ENCODE measurements at regions not wholly inside any gene's neighbourhood (a gene's known extent, or its start where the extent isn't known, plus 50 kb on each side); places are given as distances from the start of the nearest gene placed in this dataset.
"Not testable (repeated sequence)": the region's sequence is repeated elsewhere in the genome, so short reads cannot be mapped to it uniquely, and the experiment has no call there.

- DNase-seq = no peak
Observed at GRCh38 chr1:118563981-118564951, 379.2 kb upstream of the SPAG17 start.

DNA sequence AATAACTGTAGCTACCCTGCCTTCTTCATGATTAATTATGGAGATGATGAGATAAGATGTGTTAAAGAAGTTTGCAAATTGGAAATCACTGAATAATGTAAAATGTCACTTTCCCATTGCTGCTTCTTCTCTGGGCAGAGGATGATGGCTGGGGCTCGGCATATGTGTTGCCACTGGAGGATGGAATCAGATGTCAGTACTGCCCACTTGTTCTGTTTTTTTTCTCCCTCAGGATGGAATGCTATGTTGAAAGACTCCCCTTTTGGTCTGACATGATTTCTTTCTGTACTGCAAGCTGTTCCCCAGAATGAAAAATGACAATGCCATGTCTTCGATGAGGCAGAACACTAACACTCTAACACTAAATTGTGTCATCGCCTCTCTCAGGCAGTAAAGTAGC lies 373.9 kb upstream of the SPAG17 start:
- no peak for DNase-seq

DNA sequence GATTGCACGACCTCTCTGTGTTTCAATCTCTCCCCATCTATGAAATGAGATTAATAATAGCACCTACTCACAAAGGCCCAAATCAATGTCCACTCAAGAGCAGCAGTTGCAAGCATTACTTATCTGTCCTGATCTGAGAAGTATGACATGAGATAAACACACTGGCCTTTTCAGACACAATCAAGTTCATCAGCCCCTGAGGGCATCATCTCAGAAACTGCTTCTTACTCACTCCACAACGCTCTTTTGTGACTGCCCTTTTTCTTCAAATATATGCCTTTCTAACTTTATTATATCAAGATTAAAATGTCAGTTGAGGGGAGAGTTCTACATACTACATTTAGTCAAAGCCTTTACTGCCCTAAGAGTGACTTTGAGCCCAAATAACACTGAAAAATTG lies 371.9 kb upstream of the SPAG17 start:
- peak; percentile 9 for DNase-seq

- DNase-seq = no peak
Observed at GRCh38 chr1:118555638-118556037, 370.6 kb upstream of the SPAG17 start.

DNA sequence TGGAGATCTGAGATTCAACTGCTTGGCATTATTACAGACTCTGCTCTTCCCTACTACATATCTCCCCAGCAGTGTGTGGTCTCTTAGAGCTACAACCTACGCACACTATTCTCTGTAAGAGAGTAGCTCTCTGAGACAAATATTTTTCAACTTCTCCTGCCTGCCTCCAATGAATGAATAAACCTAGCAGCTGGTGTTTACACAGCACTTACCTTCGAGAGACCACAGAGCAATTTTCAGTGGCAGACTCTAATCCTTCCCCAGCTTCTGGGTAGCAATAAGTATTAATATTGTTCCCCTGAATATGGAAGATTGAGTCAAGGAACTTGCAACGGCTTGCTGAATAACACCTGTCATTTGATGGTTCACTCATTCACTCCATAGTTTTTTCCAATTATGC lies 350.9 kb upstream of the SPAG17 start:
- DNase-seq = peak; percentile 5

DNA sequence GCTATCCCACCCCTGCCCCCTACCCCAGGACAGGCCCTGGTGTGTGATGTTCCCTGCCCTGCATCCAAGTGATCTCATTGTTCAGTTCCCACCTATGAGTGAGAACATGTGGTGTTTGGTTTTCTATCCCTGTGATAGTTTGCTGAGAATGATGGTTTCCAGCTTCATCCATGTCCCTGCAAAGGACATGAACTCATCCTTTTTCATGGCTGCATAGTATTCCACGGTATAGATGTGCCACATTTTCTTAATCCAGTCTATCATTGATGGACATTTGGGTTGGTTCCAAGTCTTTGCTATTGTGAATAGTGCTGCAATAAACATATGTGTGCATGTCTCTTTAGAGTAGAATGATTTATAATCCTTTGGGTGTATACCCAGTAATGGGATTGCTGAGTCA lies 326.9 kb upstream of the SPAG17 start:
- not testable (repeated sequence) for DNase-seq

DNA sequence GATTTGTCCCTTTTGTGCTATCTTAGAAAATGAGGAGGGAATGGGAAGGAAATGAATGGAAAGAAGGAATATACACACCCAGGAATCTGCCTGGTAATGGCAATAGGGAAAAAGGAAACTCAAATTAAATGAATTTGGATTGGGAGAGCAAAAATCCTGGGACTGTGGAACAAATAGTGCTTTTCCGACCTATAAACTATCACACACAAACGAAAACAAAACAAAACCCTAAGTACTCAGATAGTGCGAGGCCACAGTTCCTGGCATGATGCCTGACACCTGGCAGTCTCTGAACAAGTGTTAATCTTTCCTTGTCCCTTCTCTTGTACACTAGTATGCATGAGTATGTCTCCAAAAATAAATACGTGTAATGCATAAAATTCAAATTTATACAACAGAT lies 319.8 kb upstream of the SPAG17 start:
- DNase-seq = no peak

DNA sequence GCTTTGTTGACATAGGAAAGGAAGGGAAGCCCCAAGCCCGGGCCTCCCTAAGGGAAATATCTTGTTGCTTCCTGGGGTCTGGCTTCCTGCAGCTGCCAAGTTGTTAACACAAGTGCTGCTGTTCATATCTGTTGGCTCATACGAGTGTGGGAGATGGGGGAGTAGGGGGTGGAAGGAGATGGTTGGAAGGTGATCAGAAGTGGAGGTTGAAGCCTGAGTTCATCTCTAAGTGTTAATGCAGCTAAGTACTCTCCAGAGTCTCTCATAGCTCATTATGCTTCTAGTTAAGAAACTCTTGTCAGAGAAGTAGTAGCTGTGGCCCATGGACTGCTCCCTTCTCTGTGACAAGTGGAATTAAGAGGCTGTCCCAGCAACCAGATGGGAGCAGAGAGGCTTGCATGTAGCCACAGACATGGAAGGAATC lies 319.2 kb upstream of the SPAG17 start:
- DNase-seq = no peak

- DNase-seq = no peak
Observed at GRCh38 chr1:118503752-118504151, 318.7 kb upstream of the SPAG17 start.

DNA sequence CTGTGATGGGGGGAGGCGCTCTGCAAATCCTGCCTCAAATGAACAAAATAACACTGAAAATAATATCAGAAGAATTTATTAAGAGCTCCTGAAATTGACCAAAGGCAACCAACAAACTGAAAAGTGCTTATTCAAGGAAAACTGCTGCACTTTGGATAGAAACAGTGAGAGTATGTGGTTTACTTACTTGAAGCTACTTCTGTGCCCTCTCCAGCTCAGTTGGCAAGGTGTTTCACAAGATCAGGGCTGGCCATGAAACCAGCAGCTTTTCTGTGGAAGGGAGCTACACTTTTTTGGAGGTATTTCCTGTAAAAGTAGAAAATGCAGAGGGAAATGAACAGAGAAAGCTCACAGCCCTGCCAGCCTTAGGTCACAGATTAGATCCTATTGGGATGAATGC lies 310.0 kb upstream of the SPAG17 start:
- DNase-seq = no peak

- DNase-seq = no peak
Observed at GRCh38 chr1:118488787-118489186, 303.8 kb upstream of the SPAG17 start.

DNA sequence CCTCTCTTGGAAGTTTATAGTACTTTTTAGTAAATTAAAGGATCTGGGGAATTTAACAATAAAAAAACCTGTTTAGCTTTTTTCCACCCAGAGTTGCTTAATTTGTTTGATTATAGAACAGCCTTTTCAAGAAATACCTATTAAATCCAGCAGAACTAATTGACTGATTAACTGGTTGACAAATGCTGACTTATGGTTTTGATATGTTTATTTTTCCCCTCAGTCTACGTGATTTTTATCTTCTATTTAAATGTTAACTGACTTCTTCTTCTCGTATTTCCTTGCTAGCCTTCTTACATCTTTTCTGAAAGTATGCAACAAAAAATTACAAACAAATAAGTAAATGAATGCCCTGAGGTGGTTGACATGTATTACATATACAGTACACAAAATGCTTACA lies 302.9 kb upstream of the SPAG17 start:
- DNase-seq = no peak

- no peak for DNase-seq
Observed at GRCh38 chr1:118487091-118487490, 302.1 kb upstream of the SPAG17 start.

GRCh38 chr1:118486199-118486598 lies 301.2 kb upstream of the SPAG17 start:
- DNase-seq = peak; percentile 11

DNA sequence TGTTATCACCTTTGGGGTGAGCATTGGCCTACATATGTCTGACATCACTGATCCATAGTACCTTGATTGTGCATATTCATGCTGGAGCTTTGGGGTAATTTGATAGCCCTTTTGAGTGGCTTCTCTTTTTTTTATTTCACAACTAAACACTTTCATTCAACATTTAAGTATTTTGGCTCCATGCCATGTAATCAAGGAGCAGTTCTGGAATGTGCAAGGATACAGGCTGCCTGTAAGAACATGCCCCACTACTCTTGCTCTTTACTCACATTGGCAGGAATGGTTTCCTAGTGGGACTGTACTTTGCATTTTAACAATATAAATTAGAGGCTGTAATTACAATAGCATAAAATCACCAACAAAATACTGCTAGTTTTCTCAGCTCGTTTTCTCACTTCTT lies 300.7 kb upstream of the SPAG17 start:
- DNase-seq = no peak

DNA sequence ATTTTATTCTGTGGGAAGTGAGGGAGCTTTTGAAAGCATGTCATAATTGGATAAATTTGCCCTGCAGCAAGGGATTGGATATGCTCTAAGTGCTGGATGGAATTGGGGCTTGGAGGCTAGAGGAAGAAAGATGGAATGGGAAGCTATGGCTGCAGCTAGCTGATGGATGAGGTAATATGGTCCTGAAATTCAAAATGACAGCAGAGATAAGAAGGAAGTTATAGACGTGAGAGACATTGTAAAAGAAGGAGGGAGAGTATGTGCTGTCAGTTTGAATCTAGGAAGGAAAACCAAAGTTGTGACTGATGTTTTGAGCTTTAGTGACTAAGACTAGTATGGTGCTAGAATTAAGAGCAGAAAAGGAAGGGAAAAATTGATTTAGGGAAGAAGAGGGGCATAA lies 299.9 kb upstream of the SPAG17 start:
- no peak for DNase-seq

GRCh38 chr1:118483245-118484006 lies 298.4 kb upstream of the SPAG17 start:
- DNase-seq = no peak

GRCh38 chr1:118481126-118481525 lies 296.1 kb upstream of the SPAG17 start:
- no peak for DNase-seq

DNA sequence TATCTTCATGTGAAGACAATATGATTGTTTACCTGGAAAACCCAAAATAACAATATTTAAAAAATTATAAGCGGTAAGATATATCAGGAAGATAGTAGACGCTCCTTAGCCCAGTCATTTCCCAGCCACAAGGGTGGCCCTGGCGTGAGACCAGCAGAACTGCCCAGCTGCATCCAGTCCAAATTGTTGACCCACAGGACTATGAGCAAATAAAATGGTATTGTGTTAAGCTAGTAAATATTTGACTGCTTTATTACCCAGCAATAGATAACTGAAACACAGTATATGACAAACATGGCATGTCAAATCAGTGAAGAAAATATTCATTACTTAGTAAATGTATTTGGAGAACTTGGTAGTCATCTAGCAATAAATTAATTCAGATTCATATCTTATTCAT lies 294.3 kb upstream of the SPAG17 start:
- peak; percentile 63 for DNase-seq

- DNase-seq = no peak
Observed at GRCh38 chr1:118473825-118474224, 288.8 kb upstream of the SPAG17 start.

GRCh38 chr1:118464460-118464859 lies 279.4 kb upstream of the SPAG17 start:
- not testable (repeated sequence) for DNase-seq

DNA sequence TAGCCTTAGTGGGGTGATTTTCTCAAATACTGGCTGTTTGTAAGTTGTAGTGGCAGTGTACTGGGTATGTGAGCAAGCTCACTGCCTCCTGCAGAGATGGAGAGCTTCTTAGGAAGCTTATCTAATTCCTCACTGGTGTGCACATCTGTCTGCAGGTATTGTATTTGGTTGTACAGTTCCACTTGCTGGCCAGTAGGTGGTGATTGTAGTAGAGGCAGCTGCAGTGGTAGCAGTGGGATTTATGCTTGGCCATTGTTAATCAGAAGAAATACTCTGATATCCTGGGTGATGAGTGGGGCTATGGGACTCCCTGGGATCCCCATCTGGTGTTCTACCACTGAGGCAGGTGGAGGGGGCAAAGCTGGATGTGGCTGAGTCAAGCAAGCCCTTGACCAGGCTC lies 276.1 kb upstream of the SPAG17 start:
- no peak for DNase-seq

DNA sequence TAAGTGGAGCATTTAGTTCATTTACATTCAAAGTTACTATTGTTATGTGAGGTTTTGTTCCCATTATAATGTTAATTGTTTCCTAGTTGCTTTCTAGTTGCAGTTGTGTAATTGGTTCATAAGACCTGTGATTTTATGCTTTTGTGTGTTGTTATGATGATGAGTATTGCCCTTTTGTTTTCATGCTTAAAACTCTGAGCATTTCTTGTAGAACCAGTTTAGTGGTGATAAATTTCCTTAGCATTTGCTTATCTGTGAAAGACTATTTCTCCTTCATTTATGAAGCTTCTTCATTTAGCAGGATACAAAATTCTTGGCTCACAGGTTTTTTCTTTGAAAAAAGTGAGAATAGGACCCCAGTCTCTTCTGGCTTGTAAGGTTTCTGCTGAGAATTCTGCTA lies 274.8 kb upstream of the SPAG17 start:
- no peak for DNase-seq

- not testable (repeated sequence) for DNase-seq
Observed at GRCh38 chr1:118453856-118454255, 268.8 kb upstream of the SPAG17 start.

All from NCI-H146 (cell line).